HepG2 (cell line): ENCODE measurements at regions not wholly inside any gene's neighbourhood (a gene's known extent, or its start where the extent isn't known, plus 50 kb on each side); places are given as distances from the start of the nearest gene placed in this dataset.

Experiments
- ATAC-seq: fragments of 200-7000 bp; cut with Tn5 transposase; 3 replicates; pipeline ENCODE4 v1.9.1; 2020; ENCODE audit warnings: mild to moderate bottlenecking, moderate library complexity
- BruUV-seq: library from RNA; stranded (reverse); fragments of 400-500 nt; replicated peaks from 2 replicates; lab custom pipeline; 2021; lab: Mats Ljungman, UMichigan
- CTCF ChIA-PET: fragments of 300-600 bp; formaldehyde crosslinking; extraction: SDS; loops from one replicate; lab custom pipeline; 2021; ENCODE audit warnings: low total read pairs, inconsistent platforms, low intra/inter-chr PET ratio; lab: Yijun Ruan, JAX
- POLR2A ChIA-PET: fragments of 350-600 bp; sonication (Branson Sonifier 250); formaldehyde crosslinking; loops from one replicate; lab custom pipeline; 2020; ENCODE audit warnings: antibody characterized with exemption, inconsistent platforms; lab: Yijun Ruan, JAX
- DNase-seq: peaks from one replicate; pipeline ENCODE4 v3.0.0-alpha.2; 2015; ENCODE audit warnings: low spot score
- FAIRE-seq: peaks from 3 replicates; lab custom pipeline; 2011; peaks lifted over from hg19 to GRCh38; lab: Jason Lieb, UNC
- H2AFZ ChIP-seq: one replicate; pipeline ENCODE4 v1.6.1; 2011; ENCODE audit warnings: low read length, inconsistent platforms
- H3K27ac ChIP-seq: fragments of 300-600 bp; 3 replicates; pipeline ENCODE4 v1.8.0; 2011; ENCODE audit warnings: mixed run types, mild to moderate bottlenecking, mixed read lengths, low read length, inconsistent platforms; ENCODE audit not compliant: insufficient read depth; ENCODE audit errors: extremely low read length
- H3K27me3 ChIP-seq, 2 experiments: fragments of 200-600 bp in 1 of 2; 2 replicates in 1 of 2; 3 replicates in 1 of 2; pipeline versions ENCODE4 v1.6.0 to v1.8.0; 2011; ENCODE audit warnings: low read length in 2 of 2, mild to moderate bottlenecking in 2 of 2, moderate library complexity in 2 of 2, inconsistent platforms in 1 of 2; ENCODE audit not compliant: insufficient read depth in 2 of 2, control insufficient read depth in 1 of 2
- H3K36me3 ChIP-seq, 2 experiments: fragments of 200-600 bp in 1 of 2; replicated peaks in 1 of 2; 2 replicates in 1 of 2; 3 replicates in 1 of 2; pipeline versions ENCODE4 v1.5.1 to v1.8.0; 2011; ENCODE audit warnings: low read length in 2 of 2, inconsistent platforms in 1 of 2; ENCODE audit not compliant: insufficient read depth in 2 of 2, control insufficient read depth in 1 of 2
- H3K4me1 ChIP-seq: 2 replicates; pipeline ENCODE4 v1.5.1; 2012; ENCODE audit warnings: low read length, inconsistent platforms; ENCODE audit not compliant: insufficient read depth
- H3K4me2 ChIP-seq: 2 replicates; pipeline ENCODE4 v1.6.0; 2011; ENCODE audit warnings: low read depth, low read length, inconsistent platforms
- H3K4me3 ChIP-seq, 3 experiments: fragments of 200-600 bp in 1 of 3; sonication (generic), shearing (Covaris generic) in 1 of 3; replicated peaks in 1 of 3; 2 replicates each; pipeline ENCODE4 v1.5.1; 2011 to 2016; ENCODE audit warnings: low read length in 3 of 3, inconsistent platforms in 2 of 3, low read depth in 2 of 3, mild to moderate bottlenecking in 2 of 3, control low read depth in 1 of 3, mixed read lengths in 1 of 3; ENCODE audit not compliant: insufficient read depth in 1 of 3
- H3K79me2 ChIP-seq: one replicate; pipeline ENCODE4 v1.6.1; 2011; ENCODE audit warnings: low read length, inconsistent platforms; ENCODE audit not compliant: insufficient read depth
- H3K9ac ChIP-seq: 2 replicates; pipeline ENCODE4 v1.6.0; 2011; ENCODE audit warnings: mild to moderate bottlenecking, low read depth, low read length, inconsistent platforms; ENCODE audit not compliant: insufficient read depth
- H3K9me3 ChIP-seq: 2 replicates; pipeline ENCODE4 v1.5.1; 2012; ENCODE audit warnings: mild to moderate bottlenecking, low read length
- H4K20me1 ChIP-seq: 2 replicates; pipeline ENCODE4 v1.6.0; 2011; ENCODE audit warnings: inconsistent platforms, mild to moderate bottlenecking, low read length, moderate library complexity; ENCODE audit not compliant: insufficient read depth
- ATRX ChIP-seq: sonication (generic); formaldehyde crosslinking; IDR thresholded peaks from 2 replicates; pipeline ENCODE4 v1.4.0; 2020; ENCODE audit warnings: missing genetic modification reagents, borderline replicate concordance
- BCL6 ChIP-seq: IDR thresholded peaks from 2 replicates; pipeline ENCODE4 v1.6.1; 2016; ENCODE audit warnings: missing genetic modification reagents, missing compliant biosample characterization
- BHLHE40 ChIP-seq: IDR thresholded peaks from 2 replicates; pipeline ENCODE4 v1.6.1; 2011; ENCODE audit warnings: low read length, improper control_type of control experiment
- HNRNPUL1 ChIP-seq: fragments of 200-400 bp; formaldehyde crosslinking; IDR thresholded peaks from 2 replicates; pipeline ENCODE4 v1.6.1; 2017; ENCODE audit warnings: low read depth, mild to moderate bottlenecking, low read length, moderate library complexity
- HOXA5 ChIP-seq: sonication (generic); formaldehyde crosslinking; IDR thresholded peaks from 2 replicates; pipeline ENCODE4 v1.4.0; 2020; ENCODE audit warnings: missing genetic modification reagents
- MYNN ChIP-seq: sonication (generic); formaldehyde crosslinking; IDR thresholded peaks from 2 replicates; pipeline ENCODE4 v1.4.0; 2020; ENCODE audit warnings: mild to moderate bottlenecking, low read depth, missing genetic modification reagents
- NFATC3 ChIP-seq: sonication (generic); formaldehyde crosslinking; IDR thresholded peaks from 2 replicates; pipeline ENCODE4 v1.5.1; 2020; ENCODE audit warnings: mild to moderate bottlenecking, missing genetic modification reagents
- NFYC ChIP-seq: IDR thresholded peaks from 2 replicates; pipeline ENCODE4 v1.6.1; 2016; ENCODE audit warnings: missing genetic modification reagents, missing compliant biosample characterization
- ZBTB7B ChIP-seq: sonication (generic); formaldehyde crosslinking; IDR thresholded peaks from 2 replicates; pipeline ENCODE4 v1.4.0; 2020; ENCODE audit warnings: missing genetic modification reagents
- ZNF3 ChIP-seq: IDR thresholded peaks from 2 replicates; pipeline ENCODE4 v1.7.0; 2017; ENCODE audit warnings: inconsistent platforms
- ZNF761 ChIP-seq: sonication (generic); formaldehyde crosslinking; conservative IDR thresholded peaks from 2 replicates; pipeline ENCODE4 v1.4.0; 2020; ENCODE audit warnings: mild to moderate bottlenecking, missing genetic modification reagents
- ZNF883 ChIP-seq: sonication (generic); formaldehyde crosslinking; IDR thresholded peaks from 2 replicates; pipeline ENCODE4 v1.5.1; 2020; ENCODE audit warnings: mild to moderate bottlenecking, missing genetic modification reagents; ENCODE audit errors: not compliant biosample characterization
- WGBS: methylation state at CpG from one replicate; pipeline ENCODE4 v1.1.6; 2017; ENCODE audit warnings: low lambda C conversion rate; 5-methylcytosine and 5-hydroxymethylcytosine counted together
- in situ Hi-C: cut with HindIII; loops from 2 replicates; pipeline ENCODE4 v1.10.0; 2017; ENCODE audit warnings: low pct_unique_long_range_greater_than_20kb; ENCODE audit not compliant: extremely low pct_ligation_motif_present
- intact Hi-C: fragments of 100-400 bp; cut with micrococcal nuclease; formaldehyde crosslinking; loops from one replicate; pipeline ENCODE4 v1.10.0; 2022; ENCODE audit not compliant: unreplicated experiment

DNA sequence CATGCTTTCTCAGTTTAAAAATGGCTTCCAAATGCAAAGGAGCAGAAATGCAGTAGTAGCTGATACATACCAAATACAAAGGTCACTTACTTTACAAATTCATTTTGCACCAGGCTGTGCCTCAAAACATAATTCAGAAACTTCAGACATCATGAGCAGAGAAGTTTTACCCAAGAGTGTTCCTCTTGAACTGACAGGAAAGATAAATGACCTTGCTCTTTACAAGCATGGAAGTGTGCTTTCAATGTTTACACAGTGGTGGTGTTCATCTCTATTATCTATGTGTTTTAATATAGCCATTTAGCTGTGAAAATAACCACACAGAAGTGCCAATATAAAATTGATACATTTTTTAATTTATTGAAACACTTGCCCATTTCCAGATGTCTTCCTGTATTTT is 383.4 kb downstream of the ANKRD50 start:
- no peaks in the 10 kb centered on the region for H3K9me3 ChIP-seq
- H3K27me3 ChIP-seq, result no peaks in the 10 kb centered on the region
- no peak overlapping the region for H3K27ac ChIP-seq
- no peak overlapping the region for H3K4me3 ChIP-seq
- intact Hi-C loops (no loop called here), in situ Hi-C loops (loop anchor here (25.0 kb wide), 1 partner anchor 908 kb away; no protein-coding TSS in a partner anchor)
- no peak overlapping the region for H3K9ac ChIP-seq
- no peaks in the 10 kb centered on the region for H3K79me2 ChIP-seq
- no peak overlapping the region for H2AFZ ChIP-seq
- no TSS peak for BruUV-seq
- H3K4me1 ChIP-seq, result no peaks in the 10 kb centered on the region
- POLR2A ChIA-PET, result no interaction called here
- H4K20me1 ChIP-seq, result no peaks in the 10 kb centered on the region
- H3K36me3 ChIP-seq, result no peaks in the 10 kb centered on the region
- CTCF ChIA-PET, result no interaction called here
- TF ChIP-seq BCL6 (CRISPR knock-in tag), result no peak
- TF ChIP-seq HOXA5 (CRISPR knock-in tag), result 0 out of 2 replicates have a peak, but pooled peaks have one; percentile 39
- H3K4me2 ChIP-seq, result no peak overlapping the region
- DNase-seq (no peak), ATAC-seq (no peak), FAIRE-seq (no peak)

DNA sequence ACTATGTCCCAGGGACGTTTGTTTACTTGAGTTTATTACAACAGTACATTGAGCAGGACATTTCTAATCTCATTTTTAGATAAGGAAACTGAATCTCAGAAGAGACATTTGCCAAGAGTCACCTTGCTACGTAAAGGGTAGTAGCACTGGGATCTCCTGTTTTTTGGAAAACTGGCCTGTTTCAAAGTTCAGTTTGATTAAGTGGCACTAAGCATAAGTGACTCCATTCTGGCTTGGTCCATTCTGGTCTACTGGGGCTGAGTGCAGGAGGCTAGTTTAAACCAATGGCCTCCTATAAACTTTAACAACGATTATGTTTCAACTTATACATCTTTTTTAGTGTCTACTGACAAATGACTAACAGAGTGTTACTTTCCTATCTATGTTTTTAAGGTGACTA is 382.5 kb downstream of the ANKRD50 start:
- FAIRE-seq, result no peak
- no peaks in the 10 kb centered on the region for H4K20me1 ChIP-seq
- no peaks in the 10 kb centered on the region for H3K9me3 ChIP-seq
- no peaks in the 10 kb centered on the region for H3K27me3 ChIP-seq
- H3K36me3 ChIP-seq, result no peaks in the 10 kb centered on the region
- POLR2A ChIA-PET, result no interaction called here
- H3K79me2 ChIP-seq, result no peaks in the 10 kb centered on the region
- no peak overlapping the region for H3K9ac ChIP-seq
- ATAC-seq, result no peak
- no peak for DNase-seq
- in situ Hi-C loops (loop anchor here (25.0 kb wide), 1 partner anchor 907 kb away; no protein-coding TSS in a partner anchor), intact Hi-C loops (loop anchor here (10.0 kb wide), 1 partner anchor 615 kb away; no protein-coding TSS in a partner anchor)
- CTCF ChIA-PET, result no interaction called here
- no peak overlapping the region for H2AFZ ChIP-seq
- no TSS peak for BruUV-seq
- no peak overlapping the region for H3K27ac ChIP-seq
- H3K4me1 ChIP-seq, result no peaks in the 10 kb centered on the region
- no peak overlapping the region for H3K4me3 ChIP-seq
- no peak for TF ChIP-seq NFATC3 (CRISPR knock-in tag)
- TF ChIP-seq HNRNPUL1, result no peak
- TF ChIP-seq ZNF883 (CRISPR knock-in tag), result no peak
- no peak for TF ChIP-seq BHLHE40
- no peak for TF ChIP-seq ZNF3 (CRISPR knock-in tag)
- TF ChIP-seq ATRX (CRISPR knock-in tag), result no peak
- no peak for TF ChIP-seq MYNN (CRISPR knock-in tag)
- TF ChIP-seq NFYC (CRISPR knock-in tag), result no peak
- TF ChIP-seq ZBTB7B (CRISPR knock-in tag), result no peak
- no peak for TF ChIP-seq ZNF761 (CRISPR knock-in tag)
- WGBS, result 9% methylated on average over 3 of the region's 3 CpGs
- H3K4me2 ChIP-seq, result no peak overlapping the region
